H1 (cell line): ENCODE measurements at regions not wholly inside any gene's neighbourhood (a gene's known extent, or its start where the extent isn't known, plus 50 kb on each side); places are given as distances from the start of the nearest gene placed in this dataset.

Experiments
- CTCF ChIA-PET: fragments of 300-600 bp; sonication (Branson Sonifier 250); formaldehyde crosslinking; loops from one replicate; lab custom pipeline; 2021; ENCODE audit not compliant: partially characterized antibody; lab: Charles Lee
- POLR2A ChIA-PET: fragments of 300-600 bp; sonication (Branson Sonifier 250); formaldehyde crosslinking; loops from one replicate; lab custom pipeline; 2021; ENCODE audit warnings: inconsistent platforms; ENCODE audit not compliant: partially characterized antibody; lab: Charles Lee
- DNase-seq, 2 experiments: peaks; one replicate each; pipeline versions ENCODE4 v3.0.0 to v3.0.0-alpha.2; 2010 to 2022; ENCODE audit warnings: low spot score in 2 of 2, low read depth in 1 of 2, mixed read lengths in 1 of 2
- FAIRE-seq: peaks from 2 replicates; lab custom pipeline; 2011; peaks lifted over from hg19 to GRCh38; lab: Jason Lieb, UNC
- H2AFZ ChIP-seq: 2 replicates; pipeline ENCODE4 v1.8.1; 2012; ENCODE audit warnings: low read length, inconsistent platforms
- H2AK5ac ChIP-seq: 2 replicates; pipeline ENCODE4 v1.6.1; 2013; ENCODE audit warnings: low read depth, low read length
- H2BK120ac ChIP-seq: replicated peaks from 2 replicates; pipeline ENCODE3; 2013; ENCODE audit warnings: low read depth, low read length, inconsistent platforms
- H2BK12ac ChIP-seq: 2 replicates; pipeline ENCODE4 v1.6.1; 2013; ENCODE audit warnings: low read depth, low read length
- H2BK15ac ChIP-seq: 2 replicates; pipeline ENCODE4 v1.6.1; 2013; ENCODE audit warnings: low read length
- H2BK20ac ChIP-seq: 2 replicates; pipeline ENCODE4 v1.6.1; 2013; ENCODE audit warnings: low read length
- H2BK5ac ChIP-seq: 2 replicates; pipeline ENCODE4 v1.6.1; 2013; ENCODE audit warnings: low read depth, low read length
- H3K14ac ChIP-seq: 2 replicates; pipeline ENCODE4 v1.6.1; 2013; ENCODE audit warnings: inconsistent platforms; ENCODE audit not compliant: insufficient read length
- H3K18ac ChIP-seq: 2 replicates; pipeline ENCODE4 v1.6.1; 2013; ENCODE audit warnings: low read length; ENCODE audit errors: extremely low read depth
- H3K23ac ChIP-seq: 2 replicates; pipeline ENCODE4 v1.6.1; 2013; ENCODE audit warnings: inconsistent platforms; ENCODE audit not compliant: insufficient read length
- H3K23me2 ChIP-seq: 2 replicates; pipeline ENCODE4 v1.6.1; 2013; ENCODE audit warnings: low read depth, low read length
- H3K27ac ChIP-seq: 2 replicates; pipeline ENCODE4 v1.6.1; 2011; ENCODE audit warnings: low read depth, low read length, inconsistent platforms
- H3K27me3 ChIP-seq, 4 experiments: replicated peaks in 1 of 4; 1 replicate in 1 of 4; 2 replicates in 3 of 4; pipeline versions ENCODE4 v1.6.1 to v1.8.1; 2011 to 2013; ENCODE audit warnings: low read length in 3 of 4, mild to moderate bottlenecking in 3 of 4, inconsistent platforms in 2 of 4, mixed read lengths in 2 of 4, moderate library complexity in 1 of 4; ENCODE audit not compliant: control insufficient read depth in 3 of 4, insufficient read depth in 3 of 4; ENCODE audit errors: extremely low read depth in 1 of 4
- H3K36me3 ChIP-seq, 4 experiments: 2 replicates each; pipeline versions ENCODE4 v1.6.1 to v1.8.1; 2011 to 2013; ENCODE audit warnings: mild to moderate bottlenecking in 4 of 4, low read length in 3 of 4, moderate library complexity in 2 of 4, control low read depth in 1 of 4, inconsistent platforms in 1 of 4; ENCODE audit not compliant: insufficient read depth in 4 of 4, control insufficient read depth in 2 of 4
- H3K4ac ChIP-seq: replicated peaks from 2 replicates; pipeline ENCODE3; 2013; ENCODE audit warnings: low read length, low read depth, mixed read lengths, inconsistent platforms; ENCODE audit not compliant: insufficient read length
- H3K4me1 ChIP-seq, 4 experiments: replicated peaks in 1 of 4; 1 replicate in 1 of 4; 2 replicates in 3 of 4; pipeline versions ENCODE4 v1.6.1 to v1.8.1; 2011 to 2013; ENCODE audit warnings: low read length in 3 of 4, inconsistent platforms in 2 of 4, mixed read lengths in 1 of 4; ENCODE audit not compliant: insufficient read depth in 4 of 4, control insufficient read depth in 3 of 4
- H3K4me2 ChIP-seq, 2 experiments: 2 replicates each; pipeline versions ENCODE4 v1.6.1 to v1.8.1; 2011 to 2013; ENCODE audit warnings: low read depth in 2 of 2, low read length in 2 of 2, control low read depth in 1 of 2, inconsistent platforms in 1 of 2, mild to moderate bottlenecking in 1 of 2; ENCODE audit not compliant: insufficient read depth in 1 of 2
- H3K4me3 ChIP-seq, 4 experiments: fragments of 200-600, 300-600 bp in 1 of 4; sonication (generic), shearing (Covaris generic), sonication (Bioruptor Twin) in 1 of 4; 2 replicates each; pipeline versions ENCODE4 v1.5.1 to v1.8.1; 2011 to 2016; ENCODE audit warnings: low read length in 4 of 4, low read depth in 3 of 4, control low read depth in 2 of 4, inconsistent platforms in 2 of 4, mild to moderate bottlenecking in 2 of 4, mixed read lengths in 1 of 4, moderate library complexity in 1 of 4; ENCODE audit not compliant: insufficient read depth in 2 of 4; ENCODE audit errors: extremely low read depth in 1 of 4
- H3K56ac ChIP-seq: replicated peaks from 2 replicates; pipeline ENCODE3; 2013; ENCODE audit warnings: low read depth, mild to moderate bottlenecking, mixed read lengths, low read length, inconsistent platforms; ENCODE audit not compliant: insufficient read length
- H3K79me1 ChIP-seq: 2 replicates; pipeline ENCODE4 v1.6.1; 2013; ENCODE audit warnings: low read depth, low read length, control low read depth
- H3K79me2 ChIP-seq, 2 experiments: 2 replicates each; pipeline versions ENCODE4 v1.6.1 to v1.8.1; 2012 to 2013; ENCODE audit warnings: low read length in 2 of 2, mild to moderate bottlenecking in 2 of 2, inconsistent platforms in 1 of 2; ENCODE audit not compliant: insufficient read depth in 2 of 2, control insufficient read depth in 1 of 2
- H3K9ac ChIP-seq, 4 experiments: replicated peaks in 1 of 4; 1 replicate in 1 of 4; 2 replicates in 3 of 4; pipeline versions ENCODE4 v1.6.1 to v1.8.1; 2011 to 2013; ENCODE audit warnings: low read depth in 3 of 4, low read length in 3 of 4, control low read depth in 2 of 4, mild to moderate bottlenecking in 2 of 4, moderate library complexity in 2 of 4, inconsistent platforms in 1 of 4; ENCODE audit errors: extremely low read depth in 1 of 4
- H3K9me3 ChIP-seq, 2 experiments: 2 replicates each; pipeline versions ENCODE4 v1.6.1 to v1.8.1; 2012 to 2013; ENCODE audit warnings: mild to moderate bottlenecking in 2 of 2, moderate library complexity in 2 of 2, control low read depth in 1 of 2, inconsistent platforms in 1 of 2, low read depth in 1 of 2, low read length in 1 of 2, mixed read lengths in 1 of 2; ENCODE audit not compliant: insufficient read depth in 2 of 2
- H4K20me1 ChIP-seq, 2 experiments: replicated peaks in 1 of 2; 2 replicates each; pipeline versions ENCODE3 to v1.8.1; 2011 to 2013; ENCODE audit warnings: inconsistent platforms in 2 of 2, low read length in 2 of 2, mild to moderate bottlenecking in 1 of 2; ENCODE audit not compliant: insufficient read depth in 2 of 2, control insufficient read depth in 1 of 2
- H4K5ac ChIP-seq: 2 replicates; pipeline ENCODE4 v1.6.1; 2013; ENCODE audit warnings: low read length, low read depth, mixed read lengths, inconsistent platforms; ENCODE audit not compliant: insufficient read length
- H4K8ac ChIP-seq: 2 replicates; pipeline ENCODE4 v1.8.0; 2013; ENCODE audit warnings: mild to moderate bottlenecking, moderate library complexity, low read length, inconsistent platforms; ENCODE audit not compliant: insufficient read depth; ENCODE audit errors: extremely low read depth
- H4K91ac ChIP-seq: replicated peaks from 2 replicates; pipeline ENCODE3; 2013; ENCODE audit warnings: low read length, mixed read lengths, inconsistent platforms; ENCODE audit not compliant: insufficient read length
- HDAC6 ChIP-seq: IDR thresholded peaks from one replicate; pipeline ENCODE4 v1.7.1; 2012; ENCODE audit warnings: low read depth, mild to moderate bottlenecking, inconsistent platforms, low read length, moderate library complexity
- MAFK ChIP-seq: IDR thresholded peaks from 2 replicates; pipeline ENCODE4 v1.6.1; 2012; ENCODE audit warnings: low read depth, mild to moderate bottlenecking, improper control_type of control experiment, low read length
- WGBS, 2 experiments: shearing (Covaris generic) in 1 of 2; methylation state at CpG; one replicate each; pipeline versions ENCODE4 v1.1.6 to v1.1.7; 2013 to 2015; ENCODE audit warnings: low lambda C conversion rate in 2 of 2, mixed read lengths in 2 of 2, inconsistent platforms in 1 of 2, low coverage in 1 of 2, missing lambda C conversion rate in 1 of 2; ENCODE audit not compliant: insufficient replicate concordance in 2 of 2, insufficient coverage in 1 of 2, insufficient read length in 1 of 2; ENCODE audit errors: extremely low coverage in 1 of 2, missing lambda C conversion rate in 1 of 2; 5-methylcytosine and 5-hydroxymethylcytosine counted together

- Histone ChIP-seq H4K20me1 (no peaks in the 10 kb centered on the region), H4K8ac (no peak overlapping the region), H3K14ac (no peak overlapping the region), H3K4me3 (no peak overlapping the region), H2BK12ac (no peak overlapping the region; the same call in 1 of the 2 replicates), H3K4ac (no peak overlapping the region), H3K23ac (no peak overlapping the region), H3K4me2 (no peak overlapping the region; a peak in 1 of 4 replicates), H3K4me1 (peaks cover 0 to 6% (median 2%) of the 10 kb centered on the region in 4 experiments; a peak in 2 of 7 replicates), H2BK5ac (no peak overlapping the region), H3K23me2 (no peaks in the 10 kb centered on the region), H3K27ac (no peak overlapping the region), H3K36me3 (no peaks in the 10 kb centered on the region), H4K5ac (no peak overlapping the region), H4K91ac (no peak overlapping the region), H2BK20ac (no peak overlapping the region), H2BK15ac (no peak overlapping the region), H3K18ac (no peak overlapping the region), H3K27me3 (no peaks in the 10 kb centered on the region), H3K79me1 (no peaks in the 10 kb centered on the region), H2BK120ac (no peak overlapping the region), H2AFZ (peak overlapping the region; percentile 50; the same call in 1 of the 2 replicates), H3K79me2 (no peaks in the 10 kb centered on the region), H3K56ac (no peak overlapping the region), H3K9ac (no peak overlapping the region), H2AK5ac (no peak overlapping the region), H3K9me3 (no peaks in the 10 kb centered on the region)
- POLR2A ChIA-PET, result no interaction called here
- TF ChIP-seq MAFK (peak; percentile 68; the same call in 1 of the 2 replicates), HDAC6 (no peak)
- 95% methylated on average over 5 of the region's 5 CpGs; no CpG with 5 or more reads in 1 of the 2 experiments for WGBS, 2 experiments
- FAIRE-seq (peak; percentile 42), DNase-seq (no peak)
- CTCF ChIA-PET, result interaction anchor here (1.0 to 1.8 kb wide), 4 partner anchors 9 to 215 kb away, joined by 3 to 4 read pairs (median 3); no protein-coding TSS in a partner anchor
Measured at GRCh38 chr2:226132323-226133215, 667.1 kb downstream of the IRS1 start.
